GM23338 (cell line): ENCODE measurements at regions not wholly inside any gene's neighbourhood (a gene's known extent, or its start where the extent isn't known, plus 50 kb on each side); places are given as distances from the start of the nearest gene placed in this dataset.

Experiments used
- ATAC-seq: fragments of 200-7000 bp; cut with Tn5 transposase; 3 replicates; pipeline ENCODE4 v1.9.1; 2020
- DNase-seq: peaks from one replicate; pipeline ENCODE4 v3.0.0-alpha.2; 2015; ENCODE audit warnings: low spot score
- H2AFZ ChIP-seq: fragments of 200-600 bp; sonication (generic); 2 replicates; pipeline ENCODE4 v1.8.0; 2016; ENCODE audit warnings: antibody characterized with exemption, mild to moderate bottlenecking, moderate library complexity
- H3F3A ChIP-seq: fragments of 200-600 bp; sonication (generic); replicated peaks from 2 replicates; pipeline ENCODE4 v1.8.0; 2017; ENCODE audit warnings: antibody characterized with exemption, mixed run types, low read depth
- H3K27ac ChIP-seq: fragments of 200-600 bp; sonication (generic); 2 replicates; pipeline ENCODE4 v1.6.1; 2016; ENCODE audit warnings: low read depth
- H3K27me3 ChIP-seq: fragments of 200-600 bp; sonication (generic); 2 replicates; pipeline ENCODE4 v1.8.0; 2016; ENCODE audit warnings: mild to moderate bottlenecking, mixed run types, moderate library complexity; ENCODE audit not compliant: insufficient read depth
- H3K36me3 ChIP-seq: fragments of 200-600 bp; sonication (generic); 2 replicates; pipeline ENCODE4 v1.8.0; 2016; ENCODE audit warnings: mild to moderate bottlenecking; ENCODE audit not compliant: insufficient read depth
- H3K4me1 ChIP-seq: fragments of 200-600 bp; sonication (generic); 2 replicates; pipeline ENCODE4 v1.8.0; 2016; ENCODE audit warnings: mild to moderate bottlenecking, moderate library complexity; ENCODE audit not compliant: insufficient read depth
- H3K4me2 ChIP-seq: fragments of 200-600 bp; sonication (generic); 2 replicates; pipeline ENCODE4 v1.7.1; 2017; ENCODE audit warnings: mixed run types
- H3K4me3 ChIP-seq: fragments of 200-600 bp; sonication (generic); 2 replicates; pipeline ENCODE4 v1.6.1; 2016; ENCODE audit warnings: mixed run types
- H3K79me2 ChIP-seq: fragments of 200-600 bp; sonication (generic); replicated peaks from 2 replicates; pipeline ENCODE4 v1.8.0; 2017; ENCODE audit warnings: mild to moderate bottlenecking; ENCODE audit not compliant: insufficient read depth
- H3K9me2 ChIP-seq: fragments of 200-600 bp; sonication (generic); 2 replicates; pipeline ENCODE4 v1.8.0; 2017; ENCODE audit not compliant: insufficient read depth
- H4K20me1 ChIP-seq: fragments of 200-600 bp; sonication (generic); replicated peaks from 2 replicates; pipeline ENCODE4 v1.8.0; 2017; ENCODE audit warnings: mild to moderate bottlenecking; ENCODE audit not compliant: insufficient read depth
- H3K27ac Mint-ChIP-seq: 2 replicates; pipeline ENCODE4 v1.8.0; 2020; ENCODE audit warnings: inconsistent platforms, mild to moderate bottlenecking, moderate library complexity, mixed read lengths
- H3K27me3 Mint-ChIP-seq: 3 replicates; pipeline ENCODE4 v1.8.0; 2022; ENCODE audit warnings: low read depth, mild to moderate bottlenecking, moderate library complexity, mixed read lengths, inconsistent platforms; ENCODE audit not compliant: insufficient read depth, poor library complexity
- H3K36me3 Mint-ChIP-seq: 3 replicates; pipeline ENCODE4 v1.8.0; 2021; ENCODE audit warnings: low read depth, mild to moderate bottlenecking, inconsistent platforms, moderate library complexity, mixed read lengths
- H3K4me1 Mint-ChIP-seq: 3 replicates; pipeline ENCODE4 v1.8.0; 2020; ENCODE audit warnings: mild to moderate bottlenecking, inconsistent platforms, mixed read lengths
- H3K4me3 Mint-ChIP-seq: 3 replicates; pipeline ENCODE4 v1.8.0; 2021; ENCODE audit warnings: moderate library complexity, mild to moderate bottlenecking, inconsistent platforms, mixed read lengths
- H3K9me3 Mint-ChIP-seq: 3 replicates; pipeline ENCODE4 v1.8.0; 2020; ENCODE audit warnings: moderate library complexity, mild to moderate bottlenecking, inconsistent platforms, mixed read lengths
- EZH2 ChIP-seq: fragments of 200-600 bp; sonication (generic); IDR thresholded peaks from one replicate; pipeline ENCODE4 v1.8.0; 2017; ENCODE audit warnings: antibody characterized with exemption, mild to moderate bottlenecking, low read depth; ENCODE audit not compliant: unreplicated experiment
- NANOG ChIP-seq: IDR thresholded peaks from 2 replicates; pipeline ENCODE4 v1.6.1; 2016; ENCODE audit warnings: antibody characterized with exemption, borderline replicate concordance
- POLR2AphosphoS5 ChIP-seq: IDR thresholded peaks from 2 replicates; pipeline ENCODE4 v1.6.1; 2016; ENCODE audit warnings: antibody characterized with exemption, low read depth
- TF ChIP-seq, protein P1 (sequence below): fragments of 250-450 bp; sonication (Bioruptor Pico); IDR thresholded peaks from 2 replicates; pipeline ENCODE4 v1.5.0; 2020; ENCODE audit warnings: mild to moderate bottlenecking, moderate library complexity
- TF ChIP-seq, protein P2 (sequence below): IDR thresholded peaks from 2 replicates; pipeline ENCODE4 v1.6.1; 2016; ENCODE audit warnings: antibody characterized with exemption

DNA sequence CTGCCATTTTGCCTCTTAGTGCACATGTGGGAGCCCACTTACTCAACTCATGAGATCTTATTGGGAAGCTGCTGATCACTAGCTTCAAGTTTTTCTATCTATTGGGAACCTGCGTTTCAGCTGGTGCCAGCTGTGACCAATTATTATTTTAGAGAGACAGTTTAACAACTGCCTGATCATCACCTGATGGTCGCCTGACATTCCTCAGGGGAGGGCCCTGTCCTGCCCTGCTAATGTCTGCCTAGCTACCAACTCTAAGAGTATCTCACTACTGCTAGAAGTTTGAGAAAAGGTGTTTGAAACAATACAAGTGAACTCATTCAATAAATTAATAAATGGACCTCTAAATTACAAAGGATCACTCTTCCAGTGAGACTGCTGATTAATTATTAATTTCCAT lies 95.5 kb downstream of the PCDH7 start (continued):
- TF ChIP-seq EZH2 (no peak), NANOG (no peak), POLR2AphosphoS5 (no peak)
- TF ChIP-seq, protein P1, sequence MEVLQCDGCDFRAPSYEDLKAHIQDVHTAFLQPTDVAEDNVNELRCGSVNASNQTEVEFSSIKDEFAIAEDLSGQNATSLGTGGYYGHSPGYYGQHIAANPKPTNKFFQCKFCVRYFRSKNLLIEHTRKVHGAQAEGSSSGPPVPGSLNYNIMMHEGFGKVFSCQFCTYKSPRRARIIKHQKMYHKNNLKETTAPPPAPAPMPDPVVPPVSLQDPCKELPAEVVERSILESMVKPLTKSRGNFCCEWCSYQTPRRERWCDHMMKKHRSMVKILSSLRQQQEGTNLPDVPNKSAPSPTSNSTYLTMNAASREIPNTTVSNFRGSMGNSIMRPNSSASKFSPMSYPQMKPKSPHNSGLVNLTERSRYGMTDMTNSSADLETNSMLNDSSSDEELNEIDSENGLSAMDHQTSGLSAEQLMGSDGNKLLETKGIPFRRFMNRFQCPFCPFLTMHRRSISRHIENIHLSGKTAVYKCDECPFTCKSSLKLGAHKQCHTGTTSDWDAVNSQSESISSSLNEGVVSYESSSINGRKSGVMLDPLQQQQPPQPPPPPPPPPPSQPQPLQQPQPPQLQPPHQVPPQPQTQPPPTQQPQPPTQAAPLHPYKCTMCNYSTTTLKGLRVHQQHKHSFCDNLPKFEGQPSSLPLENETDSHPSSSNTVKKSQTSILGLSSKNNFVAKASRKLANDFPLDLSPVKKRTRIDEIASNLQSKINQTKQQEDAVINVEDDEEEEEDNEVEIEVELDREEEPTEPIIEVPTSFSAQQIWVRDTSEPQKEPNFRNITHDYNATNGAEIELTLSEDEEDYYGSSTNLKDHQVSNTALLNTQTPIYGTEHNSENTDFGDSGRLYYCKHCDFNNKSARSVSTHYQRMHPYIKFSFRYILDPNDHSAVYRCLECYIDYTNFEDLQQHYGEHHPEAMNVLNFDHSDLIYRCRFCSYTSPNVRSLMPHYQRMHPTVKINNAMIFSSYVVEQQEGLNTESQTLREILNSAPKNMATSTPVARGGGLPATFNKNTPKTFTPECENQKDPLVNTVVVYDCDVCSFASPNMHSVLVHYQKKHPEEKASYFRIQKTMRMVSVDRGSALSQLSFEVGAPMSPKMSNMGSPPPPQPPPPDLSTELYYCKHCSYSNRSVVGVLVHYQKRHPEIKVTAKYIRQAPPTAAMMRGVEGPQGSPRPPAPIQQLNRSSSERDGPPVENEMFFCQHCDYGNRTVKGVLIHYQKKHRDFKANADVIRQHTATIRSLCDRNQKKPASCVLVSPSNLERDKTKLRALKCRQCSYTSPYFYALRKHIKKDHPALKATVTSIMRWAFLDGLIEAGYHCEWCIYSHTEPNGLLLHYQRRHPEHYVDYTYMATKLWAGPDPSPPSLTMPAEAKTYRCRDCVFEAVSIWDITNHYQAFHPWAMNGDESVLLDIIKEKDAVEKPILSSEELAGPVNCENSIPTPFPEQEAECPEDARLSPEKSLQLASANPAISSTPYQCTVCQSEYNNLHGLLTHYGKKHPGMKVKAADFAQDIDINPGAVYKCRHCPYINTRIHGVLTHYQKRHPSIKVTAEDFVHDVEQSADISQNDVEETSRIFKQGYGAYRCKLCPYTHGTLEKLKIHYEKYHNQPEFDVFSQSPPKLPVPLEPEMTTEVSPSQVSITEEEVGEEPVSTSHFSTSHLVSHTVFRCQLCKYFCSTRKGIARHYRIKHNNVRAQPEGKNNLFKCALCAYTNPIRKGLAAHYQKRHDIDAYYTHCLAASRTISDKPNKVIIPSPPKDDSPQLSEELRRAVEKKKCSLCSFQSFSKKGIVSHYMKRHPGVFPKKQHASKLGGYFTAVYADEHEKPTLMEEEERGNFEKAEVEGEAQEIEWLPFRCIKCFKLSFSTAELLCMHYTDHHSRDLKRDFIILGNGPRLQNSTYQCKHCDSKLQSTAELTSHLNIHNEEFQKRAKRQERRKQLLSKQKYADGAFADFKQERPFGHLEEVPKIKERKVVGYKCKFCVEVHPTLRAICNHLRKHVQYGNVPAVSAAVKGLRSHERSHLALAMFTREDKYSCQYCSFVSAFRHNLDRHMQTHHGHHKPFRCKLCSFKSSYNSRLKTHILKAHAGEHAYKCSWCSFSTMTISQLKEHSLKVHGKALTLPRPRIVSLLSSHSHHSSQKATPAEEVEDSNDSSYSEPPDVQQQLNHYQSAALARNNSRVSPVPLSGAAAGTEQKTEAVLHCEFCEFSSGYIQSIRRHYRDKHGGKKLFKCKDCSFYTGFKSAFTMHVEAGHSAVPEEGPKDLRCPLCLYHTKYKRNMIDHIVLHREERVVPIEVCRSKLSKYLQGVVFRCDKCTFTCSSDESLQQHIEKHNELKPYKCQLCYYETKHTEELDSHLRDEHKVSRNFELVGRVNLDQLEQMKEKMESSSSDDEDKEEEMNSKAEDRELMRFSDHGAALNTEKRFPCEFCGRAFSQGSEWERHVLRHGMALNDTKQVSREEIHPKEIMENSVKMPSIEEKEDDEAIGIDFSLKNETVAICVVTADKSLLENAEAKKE (CRISPR knock-in tag), result no peak

DNA sequence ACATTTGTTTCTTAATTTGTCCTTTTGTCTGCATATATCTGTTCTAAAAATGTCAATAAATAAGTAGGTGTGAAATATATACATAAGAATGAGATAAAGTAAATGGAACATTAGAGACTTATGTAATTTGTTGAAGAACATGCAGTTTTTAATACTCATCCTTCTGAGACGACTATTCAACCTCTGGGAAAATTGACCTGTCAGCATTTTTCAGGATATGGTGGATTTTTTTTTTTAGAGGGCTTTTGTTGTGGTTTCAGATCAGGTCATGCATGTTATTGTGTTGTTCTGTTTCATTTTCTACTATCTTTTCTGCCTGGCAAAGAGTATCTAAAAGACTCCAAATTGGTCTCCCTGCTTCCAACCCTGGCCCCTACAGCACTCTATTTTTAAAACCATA lies 97.3 kb downstream of the PCDH7 start:
- ATAC-seq, result no peak
- H3K27me3 ChIP-seq, result no peaks in the 10 kb centered on the region
- H3K36me3 Mint-ChIP-seq, result no peaks in the 10 kb centered on the region
- TF ChIP-seq, protein P2, sequence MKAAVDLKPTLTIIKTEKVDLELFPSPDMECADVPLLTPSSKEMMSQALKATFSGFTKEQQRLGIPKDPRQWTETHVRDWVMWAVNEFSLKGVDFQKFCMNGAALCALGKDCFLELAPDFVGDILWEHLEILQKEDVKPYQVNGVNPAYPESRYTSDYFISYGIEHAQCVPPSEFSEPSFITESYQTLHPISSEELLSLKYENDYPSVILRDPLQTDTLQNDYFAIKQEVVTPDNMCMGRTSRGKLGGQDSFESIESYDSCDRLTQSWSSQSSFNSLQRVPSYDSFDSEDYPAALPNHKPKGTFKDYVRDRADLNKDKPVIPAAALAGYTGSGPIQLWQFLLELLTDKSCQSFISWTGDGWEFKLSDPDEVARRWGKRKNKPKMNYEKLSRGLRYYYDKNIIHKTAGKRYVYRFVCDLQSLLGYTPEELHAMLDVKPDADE, result no peak
- no peak overlapping the region for H3K4me3 Mint-ChIP-seq
- H3K36me3 ChIP-seq, result no peaks in the 10 kb centered on the region
- no peak overlapping the region for H2AFZ ChIP-seq
- peaks cover 4% of the 10 kb centered on the region; the same call in 1 of the 2 replicates for H3K9me2 ChIP-seq
- no peaks in the 10 kb centered on the region for H3F3A ChIP-seq
- H4K20me1 ChIP-seq, result no peaks in the 10 kb centered on the region
- H3K4me3 ChIP-seq, result no peak overlapping the region
- H3K79me2 ChIP-seq, result no peaks in the 10 kb centered on the region
- no peak overlapping the region for H3K4me2 ChIP-seq
- peak overlapping the region; percentile 79; the same call in 1 of the 2 replicates for H3K27ac Mint-ChIP-seq
- H3K4me1 Mint-ChIP-seq, result peaks cover 38% of the 10 kb centered on the region
- no peaks in the 10 kb centered on the region for H3K27me3 Mint-ChIP-seq
- no peak overlapping the region for H3K27ac ChIP-seq
- no peaks in the 10 kb centered on the region for H3K9me3 Mint-ChIP-seq
- no peak for DNase-seq
- peaks cover 30% of the 10 kb centered on the region; the same call in 1 of the 2 replicates for H3K4me1 ChIP-seq
